HCT116 (cell line): ENCODE measurements at regions not wholly inside any gene's neighbourhood (a gene's known extent, or its start where the extent isn't known, plus 50 kb on each side); places are given as distances from the start of the nearest gene placed in this dataset.

Experiments
- ATAC-seq: fragments of 200-7000 bp; cut with Tn5 transposase; 2 replicates; pipeline ENCODE4 v1.9.1; 2020; ENCODE audit warnings: mild to moderate bottlenecking, moderate library complexity
- BruUV-seq: library from RNA; stranded (reverse); fragments of 400-500 nt; replicated peaks from 2 replicates; lab custom pipeline; 2021; lab: Mats Ljungman, UMichigan
- CTCF ChIA-PET: fragments of 300-600 bp; sonication (Branson Sonifier 250); formaldehyde crosslinking; loops from one replicate; lab custom pipeline; 2021; ENCODE audit warnings: antibody characterized with exemption; lab: Charles Lee
- POLR2A ChIA-PET: fragments of 300-600, 350-600 bp; sonication (Branson Sonifier 250); formaldehyde crosslinking; loops from one replicate; lab custom pipeline; 2021; ENCODE audit warnings: antibody characterized with exemption; lab: Charles Lee
- RAD21 ChIA-PET, 2 experiments: fragments of 300-600 bp; sonication (Branson Sonifier 250); formaldehyde crosslinking; loops; one replicate each; lab custom pipeline; 2023; ENCODE audit warnings: low total read pairs in 2 of 2; ENCODE audit not compliant: uncharacterized antibody in 2 of 2, unreplicated experiment in 2 of 2, low non-redundant PET in 1 of 2; lab: Charles Lee
- DNase-seq: peaks from one replicate; pipeline ENCODE4 v3.0.0-alpha.2; 2010; ENCODE audit warnings: low read depth, low spot score
- H2AFZ ChIP-seq: fragments of 200-600 bp; shearing (Covaris generic), sonication (generic); 2 replicates; pipeline ENCODE4 v1.6.1; 2017; ENCODE audit warnings: low read depth, mixed run types, mixed read lengths, antibody characterized with exemption, low read length; ENCODE audit not compliant: poor library complexity, severe bottlenecking
- H3K27ac ChIP-seq: 2 replicates; pipeline ENCODE4 v1.5.1; 2012; ENCODE audit warnings: low read depth, low read length
- H3K27me3 ChIP-seq: fragments of 200-600 bp; sonication (generic); 2 replicates; pipeline ENCODE4 v1.6.1; 2016; ENCODE audit warnings: mixed run types, low read length, mixed read lengths; ENCODE audit not compliant: insufficient read depth
- H3K36me3 ChIP-seq, 2 experiments: fragments of 200-500 bp in 1 of 2; fragments of 200-600 bp in 1 of 2; sonication (Bioruptor generic) in 1 of 2; sonication (generic) in 1 of 2; 2 replicates each; pipeline versions ENCODE4 v1.5.1 to v1.6.1; 2014 to 2016; ENCODE audit warnings: low read length in 2 of 2, inconsistent platforms in 1 of 2, mixed read lengths in 1 of 2, mixed run types in 1 of 2; ENCODE audit not compliant: insufficient read depth in 2 of 2, control insufficient read depth in 1 of 2
- H3K4me1 ChIP-seq, 2 experiments: fragments of 200-600 bp in 1 of 2; sonication (generic) in 1 of 2; 2 replicates each; pipeline versions ENCODE4 v1.5.1 to v1.6.1; 2012 to 2017; ENCODE audit warnings: low read length in 2 of 2, inconsistent platforms in 1 of 2, mild to moderate bottlenecking in 1 of 2, mixed read lengths in 1 of 2, mixed run types in 1 of 2, moderate library complexity in 1 of 2; ENCODE audit not compliant: insufficient read depth in 2 of 2, control insufficient read depth in 1 of 2
- H3K4me2 ChIP-seq: fragments of 200-600 bp; sonication (generic); 2 replicates; pipeline ENCODE4 v1.6.1; 2017; ENCODE audit warnings: mixed run types, low read length, mixed read lengths
- H3K4me3 ChIP-seq, 2 experiments: fragments of 200-600 bp in 1 of 2; sonication (generic) in 1 of 2; replicated peaks in 1 of 2; 2 replicates each; pipeline ENCODE4 v1.5.1; 2011 to 2016; ENCODE audit warnings: low read length in 2 of 2, control low read depth in 1 of 2, low read depth in 1 of 2, mild to moderate bottlenecking in 1 of 2, mixed read lengths in 1 of 2, mixed run types in 1 of 2
- H3K79me2 ChIP-seq: fragments of 200-600 bp; sonication (generic); 2 replicates; pipeline ENCODE4 v1.6.1; 2017; ENCODE audit warnings: mild to moderate bottlenecking, mixed run types, low read length, moderate library complexity, mixed read lengths; ENCODE audit not compliant: insufficient read depth
- H3K9ac ChIP-seq: fragments of 200-600 bp; sonication (generic); 2 replicates; pipeline ENCODE4 v1.6.1; 2016; ENCODE audit warnings: low read length, mixed read lengths
- H3K9me2 ChIP-seq: fragments of 200-600 bp; sonication (generic), shearing (Covaris generic); 2 replicates; pipeline ENCODE4 v1.6.1; 2017; ENCODE audit warnings: mixed run types, mild to moderate bottlenecking, moderate library complexity; ENCODE audit not compliant: insufficient read depth
- H3K9me3 ChIP-seq, 2 experiments: fragments of 200-500 bp in 1 of 2; fragments of 200-600 bp in 1 of 2; sonication (Bioruptor generic) in 1 of 2; sonication (generic) in 1 of 2; 2 replicates each; pipeline ENCODE4 v1.6.1; 2014 to 2017; ENCODE audit warnings: low read length in 2 of 2, mixed read lengths in 2 of 2, inconsistent platforms in 1 of 2, low read depth in 1 of 2, mild to moderate bottlenecking in 1 of 2, mixed run types in 1 of 2, moderate library complexity in 1 of 2; ENCODE audit not compliant: control insufficient read depth in 1 of 2, insufficient read depth in 1 of 2
- H4K20me1 ChIP-seq: fragments of 200-600 bp; sonication (generic), shearing (Covaris generic); 2 replicates; pipeline ENCODE4 v1.6.1; 2017; ENCODE audit warnings: mixed run types, mild to moderate bottlenecking, moderate library complexity; ENCODE audit not compliant: insufficient read depth
- CEBPB ChIP-seq: IDR thresholded peaks from 2 replicates; pipeline ENCODE4 v1.6.1; 2012; ENCODE audit warnings: low read depth
- EZH2 ChIP-seq: fragments of 200-600 bp; sonication (generic); IDR thresholded peaks from 2 replicates; pipeline ENCODE4 v1.6.1; 2017; ENCODE audit warnings: antibody characterized with exemption, mixed run types
- EZH2phosphoT487 ChIP-seq: fragments of 200-600 bp; IDR thresholded peaks from 2 replicates; pipeline ENCODE4 v1.6.1; 2018; ENCODE audit warnings: antibody characterized with exemption, borderline replicate concordance
- SP1 ChIP-seq: IDR thresholded peaks from 2 replicates; pipeline ENCODE4 v1.6.1; 2012; ENCODE audit warnings: low read depth
- intact Hi-C: fragments of 100-400 bp; cut with micrococcal nuclease; formaldehyde crosslinking; loops from 2 replicates; pipeline ENCODE4 v1.10.0; 2022
- TF ChIP-seq, protein P1 (sequence below): IDR thresholded peaks from 2 replicates; pipeline ENCODE4 v1.6.1; 2012
- TF ChIP-seq, protein P2 (sequence below): IDR thresholded peaks from 2 replicates; pipeline ENCODE4 v1.6.1; 2012
- TF ChIP-seq, protein P3 (sequence below): IDR thresholded peaks from 2 replicates; pipeline ENCODE4 v1.6.1; 2012; ENCODE audit warnings: low read depth
- TF ChIP-seq, protein P4 (sequence below), 3 experiments: fragments of 200-600 bp in 1 of 3; sonication (generic) in 1 of 3; IDR thresholded peaks in 2 of 3; conservative IDR thresholded peaks in 1 of 3; 2 replicates each; pipeline ENCODE4 v1.5.1; 2012 to 2017; ENCODE audit warnings: low read depth in 2 of 3, low read length in 2 of 3, antibody characterized with exemption in 1 of 3, borderline replicate concordance in 1 of 3, control low read depth in 1 of 3, mild to moderate bottlenecking in 1 of 3, mixed read lengths in 1 of 3, mixed run types in 1 of 3, moderate library complexity in 1 of 3; ENCODE audit not compliant: insufficient read depth in 1 of 3

DNA sequence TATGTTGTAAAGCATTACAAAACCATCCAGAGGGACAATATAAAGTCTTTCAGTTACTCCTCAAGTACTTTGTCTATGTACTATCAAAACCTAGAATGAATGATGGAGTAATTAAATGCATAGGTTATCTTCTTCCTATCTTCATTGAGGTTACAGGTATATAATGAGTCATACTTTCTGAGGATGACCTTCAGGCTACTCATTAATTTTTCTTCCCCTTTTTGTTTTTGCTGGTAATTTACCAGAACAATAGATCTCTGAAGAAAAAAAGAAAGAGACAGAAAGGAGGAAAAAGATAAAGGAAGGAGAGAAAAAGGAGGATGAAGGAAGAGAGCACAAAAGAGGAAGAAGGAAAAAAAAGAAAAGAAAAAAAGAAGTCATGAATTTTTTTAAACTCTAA lies 398.4 kb downstream of the TBC1D32 start:
- ChIA-PET POLR2A (no interaction called here), CTCF (no interaction called here), RAD21 (no interaction called here)
- no peak overlapping the region for H3K4me2 ChIP-seq
- no peaks in the 10 kb centered on the region for H3K36me3 ChIP-seq
- H2AFZ ChIP-seq, result no peak overlapping the region
- no peak overlapping the region for H3K27ac ChIP-seq
- TF ChIP-seq, protein P1, sequence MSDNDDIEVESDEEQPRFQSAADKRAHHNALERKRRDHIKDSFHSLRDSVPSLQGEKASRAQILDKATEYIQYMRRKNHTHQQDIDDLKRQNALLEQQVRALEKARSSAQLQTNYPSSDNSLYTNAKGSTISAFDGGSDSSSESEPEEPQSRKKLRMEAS, result no peak
- no peak for TF ChIP-seq SP1
- TF ChIP-seq, protein P2, sequence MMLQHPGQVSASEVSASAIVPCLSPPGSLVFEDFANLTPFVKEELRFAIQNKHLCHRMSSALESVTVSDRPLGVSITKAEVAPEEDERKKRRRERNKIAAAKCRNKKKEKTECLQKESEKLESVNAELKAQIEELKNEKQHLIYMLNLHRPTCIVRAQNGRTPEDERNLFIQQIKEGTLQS, result no peak
- no peak for TF ChIP-seq EZH2
- TF ChIP-seq, protein P3, sequence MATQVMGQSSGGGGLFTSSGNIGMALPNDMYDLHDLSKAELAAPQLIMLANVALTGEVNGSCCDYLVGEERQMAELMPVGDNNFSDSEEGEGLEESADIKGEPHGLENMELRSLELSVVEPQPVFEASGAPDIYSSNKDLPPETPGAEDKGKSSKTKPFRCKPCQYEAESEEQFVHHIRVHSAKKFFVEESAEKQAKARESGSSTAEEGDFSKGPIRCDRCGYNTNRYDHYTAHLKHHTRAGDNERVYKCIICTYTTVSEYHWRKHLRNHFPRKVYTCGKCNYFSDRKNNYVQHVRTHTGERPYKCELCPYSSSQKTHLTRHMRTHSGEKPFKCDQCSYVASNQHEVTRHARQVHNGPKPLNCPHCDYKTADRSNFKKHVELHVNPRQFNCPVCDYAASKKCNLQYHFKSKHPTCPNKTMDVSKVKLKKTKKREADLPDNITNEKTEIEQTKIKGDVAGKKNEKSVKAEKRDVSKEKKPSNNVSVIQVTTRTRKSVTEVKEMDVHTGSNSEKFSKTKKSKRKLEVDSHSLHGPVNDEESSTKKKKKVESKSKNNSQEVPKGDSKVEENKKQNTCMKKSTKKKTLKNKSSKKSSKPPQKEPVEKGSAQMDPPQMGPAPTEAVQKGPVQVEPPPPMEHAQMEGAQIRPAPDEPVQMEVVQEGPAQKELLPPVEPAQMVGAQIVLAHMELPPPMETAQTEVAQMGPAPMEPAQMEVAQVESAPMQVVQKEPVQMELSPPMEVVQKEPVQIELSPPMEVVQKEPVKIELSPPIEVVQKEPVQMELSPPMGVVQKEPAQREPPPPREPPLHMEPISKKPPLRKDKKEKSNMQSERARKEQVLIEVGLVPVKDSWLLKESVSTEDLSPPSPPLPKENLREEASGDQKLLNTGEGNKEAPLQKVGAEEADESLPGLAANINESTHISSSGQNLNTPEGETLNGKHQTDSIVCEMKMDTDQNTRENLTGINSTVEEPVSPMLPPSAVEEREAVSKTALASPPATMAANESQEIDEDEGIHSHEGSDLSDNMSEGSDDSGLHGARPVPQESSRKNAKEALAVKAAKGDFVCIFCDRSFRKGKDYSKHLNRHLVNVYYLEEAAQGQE, result no peak
- TF ChIP-seq EZH2phosphoT487, result no peak
- TF ChIP-seq CEBPB, result no peak
- TF ChIP-seq, protein P4, sequence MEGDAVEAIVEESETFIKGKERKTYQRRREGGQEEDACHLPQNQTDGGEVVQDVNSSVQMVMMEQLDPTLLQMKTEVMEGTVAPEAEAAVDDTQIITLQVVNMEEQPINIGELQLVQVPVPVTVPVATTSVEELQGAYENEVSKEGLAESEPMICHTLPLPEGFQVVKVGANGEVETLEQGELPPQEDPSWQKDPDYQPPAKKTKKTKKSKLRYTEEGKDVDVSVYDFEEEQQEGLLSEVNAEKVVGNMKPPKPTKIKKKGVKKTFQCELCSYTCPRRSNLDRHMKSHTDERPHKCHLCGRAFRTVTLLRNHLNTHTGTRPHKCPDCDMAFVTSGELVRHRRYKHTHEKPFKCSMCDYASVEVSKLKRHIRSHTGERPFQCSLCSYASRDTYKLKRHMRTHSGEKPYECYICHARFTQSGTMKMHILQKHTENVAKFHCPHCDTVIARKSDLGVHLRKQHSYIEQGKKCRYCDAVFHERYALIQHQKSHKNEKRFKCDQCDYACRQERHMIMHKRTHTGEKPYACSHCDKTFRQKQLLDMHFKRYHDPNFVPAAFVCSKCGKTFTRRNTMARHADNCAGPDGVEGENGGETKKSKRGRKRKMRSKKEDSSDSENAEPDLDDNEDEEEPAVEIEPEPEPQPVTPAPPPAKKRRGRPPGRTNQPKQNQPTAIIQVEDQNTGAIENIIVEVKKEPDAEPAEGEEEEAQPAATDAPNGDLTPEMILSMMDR (IDR thresholded peaks at IDR 0.05 in 2 of 3, conservative IDR thresholded peaks at IDR 0.05 in 1 of 3; ENCODE audit: borderline replicate concordance in 1 of 3, insufficient read depth in 1 of 3, low read depth in 2 of 3, low read length in 2 of 3), result no peak
- DNase-seq (no peak), ATAC-seq (no peak)
- H3K9me2 ChIP-seq, result 0 out of 2 replicates have a peak, but pooled peaks cover 6% of the 10 kb centered on the region
- H3K9me3 ChIP-seq, result no peaks in the 10 kb centered on the region
- no peaks in the 10 kb centered on the region for H4K20me1 ChIP-seq
- H3K27me3 ChIP-seq, result no peaks in the 10 kb centered on the region
- no peaks in the 10 kb centered on the region for H3K79me2 ChIP-seq
- H3K9ac ChIP-seq, result no peak overlapping the region
- intact Hi-C loops, result no loop called here
- no TSS peak for BruUV-seq
- H3K4me1 ChIP-seq, result no peaks in the 10 kb centered on the region
- no peak overlapping the region for H3K4me3 ChIP-seq
